IMR-90 (cell line): ENCODE measurements at regions not wholly inside any gene's neighbourhood (a gene's known extent, or its start where the extent isn't known, plus 50 kb on each side); places are given as distances from the start of the nearest gene placed in this dataset.

Source experiments
- ATAC-seq: fragments of 200-7000 bp; cut with Tn5 transposase; 2 replicates; pipeline ENCODE4 v1.9.1; 2020; ENCODE audit warnings: low read depth, mild to moderate bottlenecking, moderate library complexity
- BruUV-seq: library from RNA; stranded (reverse); fragments of 400-500 nt; replicated peaks from 2 replicates; lab custom pipeline; 2021; lab: Mats Ljungman, UMichigan
- CTCF ChIA-PET: fragments of 300-600 bp; formaldehyde crosslinking; extraction: SDS; loops from one replicate; lab custom pipeline; 2021; ENCODE audit warnings: antibody characterized with exemption; lab: Yijun Ruan, JAX
- POLR2A ChIA-PET: fragments of 300-600 bp; sonication (Branson Sonifier 250); formaldehyde crosslinking; loops from one replicate; lab custom pipeline; 2022; ENCODE audit warnings: antibody characterized with exemption; ENCODE audit not compliant: unreplicated experiment; lab: Charles Lee
- DNase-seq: peaks from one replicate; pipeline ENCODE4 v3.0.0; 2013
- H2AFZ ChIP-seq: replicated peaks from 2 replicates; pipeline ENCODE3; 2013; ENCODE audit warnings: low read length, mild to moderate bottlenecking; ENCODE audit not compliant: poor library complexity
- H2AK5ac ChIP-seq: 2 replicates; pipeline ENCODE4 v1.6.1; 2013; ENCODE audit warnings: low read depth, low read length, inconsistent platforms
- H2AK9ac ChIP-seq: replicated peaks from 2 replicates; pipeline ENCODE3; 2013; ENCODE audit warnings: mild to moderate bottlenecking, low read depth, low read length, moderate library complexity; ENCODE audit not compliant: poor library complexity
- H2BK120ac ChIP-seq: 2 replicates; pipeline ENCODE4 v1.6.1; 2013; ENCODE audit warnings: low read depth, low read length, inconsistent platforms
- H2BK15ac ChIP-seq: 3 replicates; pipeline ENCODE4 v1.6.1; 2013; ENCODE audit warnings: low read depth, low read length, inconsistent platforms
- H2BK20ac ChIP-seq: 2 replicates; pipeline ENCODE4 v1.6.1; 2013; ENCODE audit warnings: low read depth, mild to moderate bottlenecking, inconsistent platforms, low read length, moderate library complexity
- H2BK5ac ChIP-seq: 2 replicates; pipeline ENCODE4 v1.6.1; 2013; ENCODE audit warnings: mild to moderate bottlenecking, low read depth, low read length, inconsistent platforms; ENCODE audit not compliant: poor library complexity, severe bottlenecking
- H3K14ac ChIP-seq: replicated peaks from 2 replicates; pipeline ENCODE4 v1.6.1; 2013; ENCODE audit warnings: low read depth, low read length, inconsistent platforms
- H3K18ac ChIP-seq: 2 replicates; pipeline ENCODE4 v1.6.1; 2013; ENCODE audit warnings: low read depth, low read length, control low read depth
- H3K23ac ChIP-seq: 2 replicates; pipeline ENCODE4 v1.6.1; 2013; ENCODE audit warnings: low read depth, low read length, inconsistent platforms
- H3K27ac ChIP-seq: 2 replicates; pipeline ENCODE4 v1.5.1; 2013; ENCODE audit warnings: mild to moderate bottlenecking, control low read depth, low read length; ENCODE audit not compliant: insufficient read depth
- H3K27me3 ChIP-seq: 2 replicates; pipeline ENCODE4 v1.6.1; 2013; ENCODE audit warnings: low read length; ENCODE audit not compliant: control insufficient read depth, insufficient read depth
- H3K36me3 ChIP-seq: 2 replicates; pipeline ENCODE4 v1.6.1; 2013; ENCODE audit warnings: low read length, mixed read lengths; ENCODE audit not compliant: control insufficient read depth, insufficient read depth
- H3K4ac ChIP-seq: 2 replicates; pipeline ENCODE4 v1.6.1; 2013; ENCODE audit warnings: low read depth, low read length, inconsistent platforms
- H3K4me1 ChIP-seq: 2 replicates; pipeline ENCODE4 v1.6.1; 2013; ENCODE audit warnings: low read length, mixed read lengths; ENCODE audit not compliant: control insufficient read depth, insufficient read depth
- H3K4me2 ChIP-seq: 2 replicates; pipeline ENCODE4 v1.6.1; 2013; ENCODE audit warnings: low read depth, mild to moderate bottlenecking, control low read depth, low read length, moderate library complexity
- H3K4me3 ChIP-seq: 2 replicates; pipeline ENCODE4 v1.5.1; 2013; ENCODE audit warnings: low read depth, mild to moderate bottlenecking, control low read depth, low read length, moderate library complexity; ENCODE audit not compliant: insufficient read depth
- H3K56ac ChIP-seq: 2 replicates; pipeline ENCODE4 v1.6.1; 2013; ENCODE audit warnings: low read length, inconsistent platforms; ENCODE audit not compliant: insufficient read depth; ENCODE audit errors: extremely low read depth
- H3K79me1 ChIP-seq, 2 experiments: 2 replicates each; pipeline ENCODE4 v1.6.1; 2013; ENCODE audit warnings: low read length in 2 of 2, inconsistent platforms in 1 of 2, low read depth in 1 of 2
- H3K9ac ChIP-seq: 2 replicates; pipeline ENCODE4 v1.6.1; 2013; ENCODE audit warnings: low read depth, low read length, control low read depth
- H3K9me1 ChIP-seq: 2 replicates; pipeline ENCODE4 v1.6.1; 2013; ENCODE audit warnings: low read length, inconsistent platforms; ENCODE audit not compliant: insufficient read depth
- H3K9me3 ChIP-seq: 2 replicates; pipeline ENCODE4 v1.6.1; 2013; ENCODE audit warnings: low read length; ENCODE audit not compliant: control insufficient read depth, insufficient read depth
- H4K20me1 ChIP-seq: 2 replicates; pipeline ENCODE4 v1.6.1; 2013; ENCODE audit warnings: low read length, inconsistent platforms; ENCODE audit not compliant: insufficient read depth
- H4K5ac ChIP-seq: 2 replicates; pipeline ENCODE4 v1.6.1; 2013; ENCODE audit warnings: mild to moderate bottlenecking, low read depth, low read length, control low read depth
- H4K8ac ChIP-seq, 2 experiments: 2 replicates each; pipeline ENCODE4 v1.6.1; 2013; ENCODE audit warnings: low read depth in 2 of 2, low read length in 2 of 2, control low read depth in 1 of 2, inconsistent platforms in 1 of 2
- H4K91ac ChIP-seq: 2 replicates; pipeline ENCODE4 v1.6.1; 2013; ENCODE audit warnings: low read depth, low read length, inconsistent platforms; ENCODE audit not compliant: insufficient read depth
- NFE2L2 ChIP-seq: fragments of 150-350 bp; IDR thresholded peaks from 2 replicates; pipeline ENCODE4 v1.6.1; 2016; ENCODE audit warnings: low read depth, mild to moderate bottlenecking, low read length
- RAD21 ChIP-seq: IDR thresholded peaks from 2 replicates; pipeline ENCODE4 v1.6.1; 2012; ENCODE audit warnings: low read length, improper control_type of control experiment
- RFX5 ChIP-seq: IDR thresholded peaks from 2 replicates; pipeline ENCODE4 v1.8.0; 2012; ENCODE audit warnings: low read depth, mild to moderate bottlenecking, low read length, moderate library complexity
- dilution Hi-C: fragments of 300-500 bp; cut with HindIII; formaldehyde crosslinking; loops from one replicate; pipeline ENCODE4 v1.14.3; 2018; ENCODE audit warnings: low sequenced_read_pairs; ENCODE audit not compliant: unreplicated experiment
- in situ Hi-C: fragments of 300-500 bp; cut with MboI; formaldehyde crosslinking; loops from 3 replicates; pipeline ENCODE4 v1.14.3; 2019; ENCODE audit warnings: low sequenced_read_pairs, inconsistent platforms, mixed read lengths
- intact Hi-C: fragments of 100-400 bp; cut with micrococcal nuclease; formaldehyde crosslinking; loops from 2 replicates; pipeline ENCODE4 v1.10.0; 2022

- intact Hi-C loops (no loop called here), in situ Hi-C loops (no loop called here), dilution Hi-C loops (no loop called here)
- no peak overlapping the region for H2BK5ac ChIP-seq
- no peak overlapping the region for H4K5ac ChIP-seq
- H3K4me3 ChIP-seq, result no peak overlapping the region
- POLR2A ChIA-PET, result no interaction called here
- no peak overlapping the region for H3K23ac ChIP-seq
- ATAC-seq (no peak), DNase-seq (no peak)
- H3K18ac ChIP-seq, result no peak overlapping the region
- CTCF ChIA-PET, result no interaction called here
- no peak overlapping the region for H3K9ac ChIP-seq
- no peak overlapping the region for H4K8ac ChIP-seq
- no peak overlapping the region for H2BK15ac ChIP-seq
- TF ChIP-seq RAD21, result no peak
- no peak for TF ChIP-seq NFE2L2
- no peak for TF ChIP-seq RFX5
- H3K9me1 ChIP-seq, result no peaks in the 10 kb centered on the region
- H4K20me1 ChIP-seq, result no peaks in the 10 kb centered on the region
- H3K4ac ChIP-seq, result no peak overlapping the region
- no peak overlapping the region for H4K91ac ChIP-seq
- H2AFZ ChIP-seq, result no peak overlapping the region
- no TSS peak for BruUV-seq
- H3K56ac ChIP-seq, result no peak overlapping the region
- no peaks in the 10 kb centered on the region for H3K36me3 ChIP-seq
- no peak overlapping the region for H2BK120ac ChIP-seq
- H3K9me3 ChIP-seq, result 0 out of 2 replicates have a peak, but pooled peaks cover 4% of the 10 kb centered on the region
- H3K27me3 ChIP-seq, result no peaks in the 10 kb centered on the region
- H3K27ac ChIP-seq, result no peak overlapping the region
- H3K14ac ChIP-seq, result no peak overlapping the region
- H2AK9ac ChIP-seq, result no peak overlapping the region
- no peaks in the 10 kb centered on the region for H3K79me1 ChIP-seq
- H3K4me1 ChIP-seq, result no peaks in the 10 kb centered on the region
- no peak overlapping the region for H2AK5ac ChIP-seq
- no peak overlapping the region for H2BK20ac ChIP-seq
- no peak overlapping the region for H3K4me2 ChIP-seq
These were observed 680.0 kb downstream of the DOK5 start for GRCh38 chr20:55155360-55155759.
